ENCODE measurements at regions not wholly inside any gene's neighbourhood (a gene's known extent, or its start where the extent isn't known, plus 50 kb on each side); places are given as distances from the start of the nearest gene placed in this dataset.
"Not testable (repeated sequence)": the region's sequence is repeated elsewhere in the genome, so short reads cannot be mapped to it uniquely, and the experiment has no call there.

- intact Hi-C loops (cut with micrococcal nuclease), result no loop called here
- H3K36me3 Mint-ChIP-seq, result no peaks in the 10 kb centered on the region
- no peaks in the 10 kb centered on the region for H3K36me3 ChIP-seq (ENCODE audit: insufficient read depth, low read length)
- ChIA-PET POLR2A (ENCODE audit: partially characterized antibody) (no interaction called here), CTCF (ENCODE audit: partially characterized antibody) (no interaction called here)
- DNase-seq, result no peak
- peaks cover 2 to 5% of the 10 kb centered on the region in 2 donors for H3K27me3 Mint-ChIP-seq
- no peaks in the 10 kb centered on the region for H3K9me3 ChIP-seq (ENCODE audit: control insufficient read depth in 1 of 2, low read length in 2 of 2)
- H3K27ac Mint-ChIP-seq, result no peak overlapping the region
- H3K4me1 ChIP-seq (ENCODE audit: insufficient read depth, low read length), result no peaks in the 10 kb centered on the region
- no peak overlapping the region for H3K4me3 Mint-ChIP-seq
- no peak overlapping the region for H3K4me3 ChIP-seq (ENCODE audit: low read length in 2 of 2)
- H3K27ac ChIP-seq (ENCODE audit: low read depth, low read length), result no peak overlapping the region
- no peaks in the 10 kb centered on the region for H3K9me3 Mint-ChIP-seq
- no peaks in the 10 kb centered on the region for H3K27me3 ChIP-seq (ENCODE audit: insufficient read depth, low read length)
- H3K4me1 Mint-ChIP-seq, result peaks cover 0 to 2% (median 0%) of the 10 kb centered on the region in 4 donors
These were observed 83.0 kb upstream of the KCNAB1 start for GRCh38 chr3:156037356-156037755.

- H3K27me3 ChIP-seq (ENCODE audit: insufficient read depth, low read length), result no peaks in the 10 kb centered on the region
- no peak for DNase-seq
- H3K4me3 ChIP-seq (ENCODE audit: low read length in 2 of 2), result no peak overlapping the region
- ChIA-PET POLR2A (ENCODE audit: partially characterized antibody) (no interaction called here), CTCF (ENCODE audit: partially characterized antibody) (no interaction called here)
- no peaks in the 10 kb centered on the region for H3K36me3 ChIP-seq (ENCODE audit: insufficient read depth, low read length)
- H3K9me3 ChIP-seq (ENCODE audit: control insufficient read depth in 1 of 2, low read length in 2 of 2), result no peaks in the 10 kb centered on the region
- H3K27me3 Mint-ChIP-seq, result peaks cover 2 to 5% of the 10 kb centered on the region in 2 donors
- H3K4me1 Mint-ChIP-seq, result peaks cover 0 to 2% (median 0%) of the 10 kb centered on the region in 4 donors
- no peak overlapping the region for H3K27ac ChIP-seq (ENCODE audit: low read depth, low read length)
- H3K4me3 Mint-ChIP-seq, result no peak overlapping the region
- intact Hi-C loops (cut with micrococcal nuclease), result no loop called here
- H3K4me1 ChIP-seq (ENCODE audit: insufficient read depth, low read length), result no peaks in the 10 kb centered on the region
- no peaks in the 10 kb centered on the region for H3K9me3 Mint-ChIP-seq
- no peak overlapping the region for H3K27ac Mint-ChIP-seq
- no peaks in the 10 kb centered on the region for H3K36me3 Mint-ChIP-seq
These were observed 81.5 kb upstream of the KCNAB1 start for GRCh38 chr3:156038869-156039268.

GRCh38 chr3:156040041-156040440, 80.3 kb upstream of the KCNAB1 start:
- DNase-seq, result no peak
- H3K36me3 Mint-ChIP-seq, result no peaks in the 10 kb centered on the region
- peaks cover 0 to 2% (median under 1%) of the 10 kb centered on the region in 4 donors for H3K4me1 Mint-ChIP-seq
- no peaks in the 10 kb centered on the region for H3K36me3 ChIP-seq (ENCODE audit: insufficient read depth, low read length)
- H3K27me3 ChIP-seq (ENCODE audit: insufficient read depth, low read length), result no peaks in the 10 kb centered on the region
- no peak overlapping the region for H3K4me3 Mint-ChIP-seq
- H3K4me3 ChIP-seq (ENCODE audit: low read length in 2 of 2), result no peak overlapping the region
- no peaks in the 10 kb centered on the region for H3K9me3 ChIP-seq (ENCODE audit: control insufficient read depth in 1 of 2, low read length in 2 of 2)
- no peak overlapping the region for H3K27ac Mint-ChIP-seq
- peaks cover 2 to 5% of the 10 kb centered on the region in 2 donors for H3K27me3 Mint-ChIP-seq
- H3K27ac ChIP-seq (ENCODE audit: low read depth, low read length), result no peak overlapping the region
- POLR2A ChIA-PET (ENCODE audit: partially characterized antibody), result no interaction called here
- intact Hi-C loops (cut with micrococcal nuclease), result loop anchor here (5.0 to 10.0 kb wide), 3 partner anchors 505 to 1195 kb away; no protein-coding TSS in a partner anchor
- CTCF ChIA-PET (ENCODE audit: partially characterized antibody), result interaction anchor here (0.7 to 1.0 kb wide), 2 partner anchors 9 to 13 kb away, joined by 3 read pairs; no protein-coding TSS in a partner anchor
- no peaks in the 10 kb centered on the region for H3K4me1 ChIP-seq (ENCODE audit: insufficient read depth, low read length)
- no peaks in the 10 kb centered on the region for H3K9me3 Mint-ChIP-seq

GRCh38 chr3:156041216-156041841, 79.0 kb upstream of the KCNAB1 start:
- POLR2A ChIA-PET (ENCODE audit: partially characterized antibody), result not testable (repeated sequence)
- CTCF ChIA-PET (ENCODE audit: partially characterized antibody), result interaction anchor here (0.7 to 1.7 kb wide), 2 partner anchors 9 to 108 kb away, joined by 3 read pairs; no protein-coding TSS in a partner anchor
- intact Hi-C loops (cut with micrococcal nuclease), result loop anchor here (5.0 to 10.0 kb wide), 3 partner anchors 503 to 1193 kb away; no protein-coding TSS in a partner anchor

GRCh38 chr3:156041856-156042255, 78.5 kb upstream of the KCNAB1 start:
- DNase-seq; H3K4me3 Mint-ChIP-seq; POLR2A ChIA-PET (ENCODE audit: partially characterized antibody); H3K36me3 ChIP-seq (ENCODE audit: insufficient read depth, low read length); H3K4me1 ChIP-seq (ENCODE audit: insufficient read depth, low read length); H3K9me3 ChIP-seq (ENCODE audit: control insufficient read depth in 1 of 2, low read length in 2 of 2); H3K36me3 Mint-ChIP-seq; H3K27ac ChIP-seq (ENCODE audit: low read depth, low read length); H3K27me3 Mint-ChIP-seq; H3K27me3 ChIP-seq (ENCODE audit: insufficient read depth, low read length); H3K9me3 Mint-ChIP-seq; H3K4me1 Mint-ChIP-seq; H3K4me3 ChIP-seq (ENCODE audit: low read length in 2 of 2); H3K27ac Mint-ChIP-seq: not testable (repeated sequence)
- CTCF ChIA-PET (ENCODE audit: partially characterized antibody), result interaction anchor here (0.7 to 1.7 kb wide), 3 partner anchors 8 to 107 kb away, joined by 3 read pairs; no protein-coding TSS in a partner anchor
- intact Hi-C loops (cut with micrococcal nuclease), result loop anchor here (5.0 to 10.0 kb wide), 3 partner anchors 503 to 1193 kb away; no protein-coding TSS in a partner anchor

More at GRCh38 chr3:156041216-156041841, 79.0 kb upstream of the KCNAB1 start:
- not testable (repeated sequence) for H3K27ac ChIP-seq (ENCODE audit: low read depth, low read length); H3K27me3 ChIP-seq (ENCODE audit: insufficient read depth, low read length); H3K4me3 ChIP-seq (ENCODE audit: low read length in 2 of 2); H3K9me3 Mint-ChIP-seq; H3K27me3 Mint-ChIP-seq; H3K9me3 ChIP-seq (ENCODE audit: control insufficient read depth in 1 of 2, low read length in 2 of 2); H3K36me3 Mint-ChIP-seq; DNase-seq; H3K27ac Mint-ChIP-seq; H3K36me3 ChIP-seq (ENCODE audit: insufficient read depth, low read length); H3K4me3 Mint-ChIP-seq; H3K4me1 ChIP-seq (ENCODE audit: insufficient read depth, low read length); H3K4me1 Mint-ChIP-seq

GRCh38 chr3:156043832-156044633, 76.3 kb upstream of the KCNAB1 start:
- H3K9me3 Mint-ChIP-seq; H3K36me3 ChIP-seq (ENCODE audit: insufficient read depth, low read length); H3K4me1 Mint-ChIP-seq; H3K27me3 ChIP-seq (ENCODE audit: insufficient read depth, low read length); POLR2A ChIA-PET (ENCODE audit: partially characterized antibody); H3K36me3 Mint-ChIP-seq; H3K9me3 ChIP-seq (ENCODE audit: control insufficient read depth in 1 of 2, low read length in 2 of 2); H3K27me3 Mint-ChIP-seq; H3K27ac ChIP-seq (ENCODE audit: low read depth, low read length); H3K4me1 ChIP-seq (ENCODE audit: insufficient read depth, low read length); H3K4me3 ChIP-seq (ENCODE audit: low read length in 2 of 2): not testable (repeated sequence)
- DNase-seq, result peak; percentile 36 to 50 (median 39)
- Mint-ChIP-seq H3K27ac (peak overlapping the region in 1 of 7 donors; percentile 26), H3K4me3 (peak overlapping the region in 1 of 8 donors; percentile 29)
- intact Hi-C loops (cut with micrococcal nuclease), result loop anchor here (2.0 to 10.0 kb wide), 4 partner anchors 501 to 1191 kb away; no protein-coding TSS in a partner anchor
- CTCF ChIA-PET (ENCODE audit: partially characterized antibody), result interaction anchor here (0.5 to 3.0 kb wide), 17 partner anchors 10 to 1692 kb away, joined by 3 to 12 read pairs (median 4); partner anchors contain the start of gene C3orf33

GRCh38 chr3:156044634-156044975, 75.8 kb upstream of the KCNAB1 start:
- H3K4me1 ChIP-seq (ENCODE audit: insufficient read depth, low read length), result no peaks in the 10 kb centered on the region
- Mint-ChIP-seq H3K36me3 (no peaks in the 10 kb centered on the region), H3K4me3 (no peak overlapping the region), H3K9me3 (no peaks in the 10 kb centered on the region), H3K4me1 (peaks cover 0 to 2% (median 0%) of the 10 kb centered on the region in 4 donors), H3K27me3 (peaks cover 5 to 7% of the 10 kb centered on the region in 2 donors), H3K27ac (no peak overlapping the region)
- no peak overlapping the region for H3K4me3 ChIP-seq (ENCODE audit: low read length in 2 of 2)
- no peaks in the 10 kb centered on the region for H3K9me3 ChIP-seq (ENCODE audit: control insufficient read depth in 1 of 2, low read length in 2 of 2)
- no peaks in the 10 kb centered on the region for H3K36me3 ChIP-seq (ENCODE audit: insufficient read depth, low read length)
- intact Hi-C loops (cut with micrococcal nuclease), result loop anchor here (2.0 to 10.0 kb wide), 4 partner anchors 500 to 1190 kb away; no protein-coding TSS in a partner anchor
- H3K27ac ChIP-seq (ENCODE audit: low read depth, low read length), result no peak overlapping the region
- ChIA-PET CTCF (ENCODE audit: partially characterized antibody) (interaction anchor here (0.5 to 3.0 kb wide), 12 partner anchors 10 to 1157 kb away, joined by 3 to 12 read pairs (median 4); partner anchors contain the start of gene C3orf33), POLR2A (ENCODE audit: partially characterized antibody) (no interaction called here)
- H3K27me3 ChIP-seq (ENCODE audit: insufficient read depth, low read length), result no peaks in the 10 kb centered on the region
- DNase-seq, result no peak
